HG03139 (cell line): ENCODE measurements at regions not wholly inside any gene's neighbourhood (a gene's known extent, or its start where the extent isn't known, plus 50 kb on each side); places are given as distances from the start of the nearest gene placed in this dataset.

Experiments used
- ATAC-seq: cut with Tn5 transposase; IDR thresholded peaks from one replicate; pipeline ENCODE4 v1.9.1; 2021; ENCODE audit not compliant: unreplicated experiment

GRCh38 chr6:169971081-169971861 lies 219.8 kb downstream of the ERMARD start:
- ATAC-seq = no peak

GRCh38 chr6:169970306-169970988 lies 219.0 kb downstream of the ERMARD start:
- ATAC-seq = no peak

GRCh38 chr6:169969372-169970099 lies 218.1 kb downstream of the ERMARD start:
- ATAC-seq = no peak

- no peak for ATAC-seq
These were observed 217.3 kb downstream of the ERMARD start for GRCh38 chr6:169968541-169969270.

- no peak for ATAC-seq
These were observed 216.3 kb downstream of the ERMARD start for GRCh38 chr6:169967687-169968086.

GRCh38 chr6:169966312-169967181 lies 215.1 kb downstream of the ERMARD start:
- ATAC-seq = no peak

GRCh38 chr6:169965657-169966311 lies 214.4 kb downstream of the ERMARD start:
- no peak for ATAC-seq

GRCh38 chr6:169965239-169965638 lies 213.8 kb downstream of the ERMARD start:
- ATAC-seq = no peak

GRCh38 chr6:169964486-169965180 lies 213.2 kb downstream of the ERMARD start:
- no peak for ATAC-seq

GRCh38 chr6:169963581-169964297 lies 212.3 kb downstream of the ERMARD start:
- ATAC-seq = no peak

- ATAC-seq = no peak
These were observed 211.4 kb downstream of the ERMARD start for GRCh38 chr6:169962604-169963469.

GRCh38 chr6:169961772-169962561 lies 210.5 kb downstream of the ERMARD start:
- no peak for ATAC-seq

GRCh38 chr6:169960886-169961611 lies 209.6 kb downstream of the ERMARD start:
- ATAC-seq = no peak

GRCh38 chr6:169960521-169960885 lies 209.1 kb downstream of the ERMARD start:
- ATAC-seq = no peak

- ATAC-seq = no peak
These were observed 208.6 kb downstream of the ERMARD start for GRCh38 chr6:169960003-169960344.
